Epithelial cell of prostate (primary cell): ENCODE measurements at regions not wholly inside any gene's neighbourhood (a gene's known extent, or its start where the extent isn't known, plus 50 kb on each side); places are given as distances from the start of the nearest gene placed in this dataset.
"Not testable (repeated sequence)": the region's sequence is repeated elsewhere in the genome, so short reads cannot be mapped to it uniquely, and the experiment has no call there.

Source experiments
- DNase-seq: peaks from one replicate; pipeline ENCODE4 v3.0.0-alpha.2; 2011; ENCODE audit warnings: low read depth, low spot score
- H3K27ac ChIP-seq: fragments of 450-650 bp; 2 replicates; pipeline ENCODE4 v1.5.1; 2017; ENCODE audit warnings: mild to moderate bottlenecking

DNA sequence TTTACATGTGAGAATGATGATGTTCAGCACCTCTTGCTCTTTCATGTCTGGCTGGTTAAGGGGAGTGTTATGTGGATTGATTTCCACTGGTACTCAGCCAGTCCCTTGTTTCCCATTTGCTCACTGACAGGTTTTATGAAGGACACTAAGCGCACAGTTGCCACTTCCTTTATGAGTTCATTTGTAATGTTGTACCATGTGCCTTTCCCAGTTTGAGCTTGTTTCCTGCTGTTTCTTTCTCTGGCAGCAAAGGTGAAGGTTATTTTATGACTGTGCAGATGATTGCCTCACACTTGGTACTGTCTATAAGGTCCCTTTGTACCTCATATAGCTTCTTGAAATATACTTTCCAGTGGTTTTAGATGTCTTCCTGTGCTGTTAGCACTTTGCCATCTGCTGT lies 1700.5 kb upstream of the TMEFF2 start:
- DNase-seq: no peak
- H3K27ac ChIP-seq: no peak overlapping the region

DNA sequence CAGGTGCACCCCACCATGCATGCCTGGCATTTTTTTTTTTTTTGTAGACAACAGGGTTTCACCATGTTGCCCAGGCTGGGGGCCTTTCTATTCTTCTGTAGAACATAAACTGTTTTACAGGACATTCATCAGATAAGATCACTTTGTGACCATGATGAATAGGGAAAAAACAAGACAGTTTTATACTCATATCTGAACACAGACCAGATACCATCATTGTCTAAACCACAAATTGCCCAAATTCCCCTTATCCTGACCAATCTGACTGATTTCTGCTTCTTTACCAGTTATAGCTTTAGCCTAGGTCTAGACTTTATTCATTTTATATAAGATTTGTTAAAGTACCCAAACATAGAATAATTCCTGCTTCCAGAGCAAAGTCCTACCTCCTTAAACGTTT lies 1699.3 kb upstream of the TMEFF2 start:
- no peak for DNase-seq
- H3K27ac ChIP-seq: no peak overlapping the region

DNA sequence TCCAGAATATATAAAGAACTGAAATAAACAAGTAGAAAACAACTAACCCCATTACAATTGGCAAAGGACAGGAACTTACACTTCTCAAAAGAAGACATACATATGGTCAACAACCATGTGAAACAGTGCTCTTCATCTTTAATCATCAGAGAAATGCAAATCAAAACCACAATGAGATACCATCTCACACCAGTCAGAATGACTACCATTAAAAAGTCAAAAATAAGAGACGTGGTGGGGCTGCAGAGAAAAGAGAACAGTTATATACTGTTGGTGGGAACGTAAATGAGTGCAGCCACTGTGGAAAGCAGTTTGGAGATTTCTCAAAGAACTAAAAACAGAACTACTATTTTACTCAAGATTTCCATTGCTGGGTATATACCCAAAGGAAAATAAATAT lies 1696.3 kb upstream of the TMEFF2 start:
- no peak overlapping the region for H3K27ac ChIP-seq
- DNase-seq: no peak

DNA sequence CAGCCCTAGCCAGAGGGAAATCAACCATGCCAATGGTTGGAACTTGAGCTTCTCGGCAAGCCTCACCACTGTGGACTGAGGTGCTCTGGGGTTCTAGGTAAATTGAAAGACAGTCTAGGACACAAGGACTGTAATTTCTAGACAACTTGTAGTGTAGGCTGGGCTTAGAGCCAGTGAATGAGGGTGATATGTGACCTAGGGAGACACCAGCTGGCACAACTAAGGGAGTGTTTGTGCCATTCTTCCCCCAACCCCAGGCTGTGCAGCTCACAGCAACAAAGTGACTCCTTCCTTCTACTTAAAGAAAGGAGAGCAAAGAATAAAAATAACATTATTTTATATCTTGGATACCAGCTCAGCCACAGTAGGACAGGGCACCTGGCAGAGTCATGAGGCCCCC lies 1690.7 kb upstream of the TMEFF2 start:
- H3K27ac ChIP-seq: no peak overlapping the region
- no peak for DNase-seq

GRCh38 chr2:193883820-193884219 lies 1689.1 kb upstream of the TMEFF2 start:
- no peak for DNase-seq
- H3K27ac ChIP-seq: no peak overlapping the region

- no peak overlapping the region for H3K27ac ChIP-seq
- DNase-seq: no peak
Measured at GRCh38 chr2:193876980-193877379, 1682.2 kb upstream of the TMEFF2 start.

DNA sequence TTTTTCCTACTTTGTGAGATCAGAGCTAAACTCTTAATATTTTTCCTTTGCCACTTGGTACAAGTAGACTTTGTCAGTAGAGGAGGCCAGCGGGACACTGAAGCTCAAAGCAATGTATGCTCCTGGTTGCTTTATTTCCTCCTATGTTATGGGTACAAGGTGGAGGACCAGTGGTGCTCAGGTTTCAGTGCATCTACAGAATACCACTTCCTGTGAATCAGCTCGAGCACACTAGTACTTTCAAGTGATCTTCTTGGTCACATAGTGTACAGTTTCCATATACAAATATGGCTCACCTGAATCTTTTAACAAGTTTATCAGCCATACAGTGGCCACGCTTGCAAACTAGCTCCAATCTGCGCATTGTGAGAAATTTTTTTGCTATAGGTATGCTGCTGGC lies 1674.8 kb upstream of the TMEFF2 start:
- DNase-seq: no peak
- H3K27ac ChIP-seq: no peak overlapping the region

DNA sequence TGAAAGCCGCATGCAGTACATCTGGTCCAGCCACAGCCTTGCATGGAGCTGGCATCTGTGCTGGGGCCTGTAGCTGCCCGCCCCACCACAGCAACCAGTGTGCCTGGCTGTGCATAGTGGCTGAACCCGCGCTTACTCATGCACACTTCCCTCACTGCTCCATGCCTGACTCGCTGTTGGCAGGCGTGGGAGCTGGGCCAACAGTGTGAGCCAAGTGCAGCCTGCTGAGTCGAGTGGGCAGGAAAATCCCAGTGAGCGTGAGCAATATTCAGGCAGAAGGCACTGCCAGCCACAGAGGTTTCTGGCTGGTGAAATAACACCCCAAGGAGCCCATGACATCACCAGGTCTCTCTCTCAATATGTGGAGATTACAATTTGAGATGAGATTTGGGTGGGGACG lies 1674.1 kb upstream of the TMEFF2 start:
- no peak overlapping the region for H3K27ac ChIP-seq
- no peak for DNase-seq

GRCh38 chr2:193868132-193868531 lies 1673.4 kb upstream of the TMEFF2 start:
- H3K27ac ChIP-seq: no peak overlapping the region
- no peak for DNase-seq

- H3K27ac ChIP-seq: no peak overlapping the region
- DNase-seq: no peak
Measured at GRCh38 chr2:193867454-193867853, 1672.7 kb upstream of the TMEFF2 start.

DNA sequence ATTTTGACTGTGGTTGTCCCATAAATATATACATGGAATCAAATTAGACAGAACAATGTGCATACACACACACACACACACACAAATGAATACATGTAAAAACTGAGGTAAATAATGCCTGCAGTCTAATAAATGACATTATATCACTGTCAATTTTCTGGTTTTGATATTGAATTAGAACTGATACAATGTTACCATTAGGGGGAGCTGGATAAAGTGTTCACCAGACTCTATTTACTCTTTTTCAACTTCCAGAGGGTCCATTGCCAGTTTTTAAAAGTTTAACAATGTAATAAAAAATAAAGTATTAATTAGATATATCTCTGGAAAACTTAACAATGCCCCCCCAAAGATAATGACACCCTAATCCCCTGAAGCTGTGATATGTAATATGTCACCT lies 1666.8 kb upstream of the TMEFF2 start:
- no peak overlapping the region for H3K27ac ChIP-seq
- no peak for DNase-seq

GRCh38 chr2:193847991-193848390 lies 1653.3 kb upstream of the TMEFF2 start:
- no peak for DNase-seq
- H3K27ac ChIP-seq: no peak overlapping the region

DNA sequence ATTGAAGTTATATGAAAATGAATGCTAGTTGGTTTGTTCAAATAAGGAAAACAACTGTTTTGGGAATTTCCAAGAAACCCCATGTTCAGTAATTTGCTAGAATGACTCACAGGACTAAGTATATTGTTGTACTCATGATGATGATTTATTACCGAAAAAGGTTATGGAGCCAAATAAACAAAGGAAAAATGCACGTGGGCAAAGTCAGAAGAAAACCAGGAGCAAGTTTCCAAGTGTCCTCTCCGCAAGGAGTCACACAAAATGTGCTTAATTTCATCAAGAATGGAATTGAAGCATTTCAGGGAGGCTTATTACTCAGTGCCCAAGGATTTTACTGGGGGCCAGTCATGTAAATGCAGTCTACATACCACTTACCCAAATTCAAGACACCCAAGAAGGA lies 1652.4 kb upstream of the TMEFF2 start:
- no peak overlapping the region for H3K27ac ChIP-seq
- no peak for DNase-seq

DNA sequence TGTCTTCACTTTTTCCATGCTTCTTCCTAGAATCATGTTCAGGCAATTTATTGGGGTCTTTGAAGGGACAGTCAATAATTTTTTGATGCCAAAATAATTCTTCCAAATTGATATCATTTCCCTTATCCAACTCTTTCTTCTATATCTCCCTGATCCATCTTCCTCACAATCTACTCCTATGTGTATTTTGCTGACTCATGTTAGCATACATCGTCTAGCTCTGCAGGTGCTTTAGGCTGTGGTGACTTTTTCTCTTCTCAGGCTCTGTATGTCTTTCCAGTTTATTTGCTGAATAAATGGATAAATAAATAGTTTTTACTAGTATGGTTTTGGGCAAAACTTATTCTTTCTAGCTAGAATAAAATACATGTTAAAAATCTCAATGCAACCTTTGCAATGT lies 1650.9 kb upstream of the TMEFF2 start:
- no peak overlapping the region for H3K27ac ChIP-seq
- DNase-seq: no peak

DNA sequence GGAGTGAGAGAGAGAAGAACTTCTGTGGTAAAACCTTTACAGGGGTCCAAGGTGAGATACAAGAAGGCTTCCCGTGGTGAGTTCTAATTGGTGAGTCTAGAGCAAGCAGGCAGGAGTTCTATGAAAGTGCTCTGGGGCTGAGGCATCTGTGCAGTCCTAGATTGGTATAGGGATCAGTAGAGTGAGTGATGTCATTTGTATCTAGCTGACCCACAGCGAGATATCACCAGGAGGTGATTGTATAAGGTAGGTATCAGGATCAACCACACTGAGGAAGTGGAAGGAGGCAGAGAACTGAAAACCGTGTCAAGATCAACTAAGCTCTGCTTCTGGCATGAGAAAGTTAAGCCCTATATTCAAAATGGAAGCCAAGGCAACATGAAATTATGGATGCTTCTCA lies 1648.9 kb upstream of the TMEFF2 start:
- no peak overlapping the region for H3K27ac ChIP-seq
- no peak for DNase-seq

- no peak for DNase-seq
Measured at GRCh38 chr2:193841384-193842150, 1646.8 kb upstream of the TMEFF2 start.

GRCh38 chr2:193837111-193837738 lies 1642.5 kb upstream of the TMEFF2 start:
- H3K27ac ChIP-seq: no peak overlapping the region
- DNase-seq: no peak

More at GRCh38 chr2:193841384-193842150, 1646.8 kb upstream of the TMEFF2 start:
- no peak overlapping the region for H3K27ac ChIP-seq

DNA sequence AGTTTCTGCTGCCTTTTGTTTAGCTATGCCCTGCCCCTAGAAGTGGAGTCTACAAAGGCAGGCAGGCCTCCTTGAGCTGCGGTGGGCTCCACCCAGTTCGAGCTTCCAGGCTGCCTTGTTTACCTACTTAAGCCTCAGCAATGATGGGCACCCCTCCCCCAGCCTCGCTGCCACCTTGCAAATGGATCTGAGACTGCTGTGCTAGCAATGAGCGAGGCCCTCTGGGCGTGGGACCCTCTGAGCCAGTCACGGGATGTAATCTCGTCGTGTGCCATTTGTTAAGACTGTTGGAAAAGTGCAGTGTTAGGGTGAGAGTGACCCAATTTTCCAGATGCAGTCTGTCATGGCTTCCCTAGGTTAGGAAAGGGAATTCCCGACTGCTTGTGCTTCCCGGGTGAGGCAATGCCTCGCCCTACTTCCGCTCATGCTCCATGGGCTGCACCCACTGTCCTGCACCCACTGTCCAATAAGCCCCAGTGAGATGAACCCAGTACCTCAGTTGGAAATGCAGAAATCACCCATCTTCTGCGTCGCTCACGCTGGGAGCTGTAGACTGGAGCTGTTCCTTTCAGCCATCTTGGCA lies 1641.8 kb upstream of the TMEFF2 start:
- not testable (repeated sequence) for DNase-seq

DNA sequence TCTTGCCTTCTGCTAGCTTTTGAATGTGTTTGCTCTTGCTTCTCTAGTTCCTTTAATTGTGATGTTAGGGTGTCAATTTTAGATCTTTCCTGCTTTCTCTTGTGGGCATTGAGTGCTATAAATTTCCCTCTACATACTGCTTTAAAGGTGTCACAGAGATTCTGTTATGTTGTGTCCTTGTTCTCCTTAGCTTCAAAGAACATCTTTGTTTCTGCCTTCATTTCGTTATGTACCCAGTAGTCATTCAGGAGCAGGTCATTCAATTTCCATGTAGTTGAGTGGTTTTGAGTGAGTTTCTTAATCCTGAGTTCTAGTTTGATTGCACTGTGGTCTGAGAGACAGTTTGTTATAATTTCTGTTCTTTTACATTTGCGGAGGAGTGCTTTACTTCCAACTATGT lies 1639.2 kb upstream of the TMEFF2 start:
- H3K27ac ChIP-seq: peak overlapping the region; percentile 57
- DNase-seq: peak; percentile 24

More for the DNA sequence above, 1641.8 kb upstream of the TMEFF2 start:
- H3K27ac ChIP-seq: not testable (repeated sequence)

GRCh38 chr2:193824474-193824873 lies 1629.7 kb upstream of the TMEFF2 start:
- DNase-seq: peak; percentile 73

DNA sequence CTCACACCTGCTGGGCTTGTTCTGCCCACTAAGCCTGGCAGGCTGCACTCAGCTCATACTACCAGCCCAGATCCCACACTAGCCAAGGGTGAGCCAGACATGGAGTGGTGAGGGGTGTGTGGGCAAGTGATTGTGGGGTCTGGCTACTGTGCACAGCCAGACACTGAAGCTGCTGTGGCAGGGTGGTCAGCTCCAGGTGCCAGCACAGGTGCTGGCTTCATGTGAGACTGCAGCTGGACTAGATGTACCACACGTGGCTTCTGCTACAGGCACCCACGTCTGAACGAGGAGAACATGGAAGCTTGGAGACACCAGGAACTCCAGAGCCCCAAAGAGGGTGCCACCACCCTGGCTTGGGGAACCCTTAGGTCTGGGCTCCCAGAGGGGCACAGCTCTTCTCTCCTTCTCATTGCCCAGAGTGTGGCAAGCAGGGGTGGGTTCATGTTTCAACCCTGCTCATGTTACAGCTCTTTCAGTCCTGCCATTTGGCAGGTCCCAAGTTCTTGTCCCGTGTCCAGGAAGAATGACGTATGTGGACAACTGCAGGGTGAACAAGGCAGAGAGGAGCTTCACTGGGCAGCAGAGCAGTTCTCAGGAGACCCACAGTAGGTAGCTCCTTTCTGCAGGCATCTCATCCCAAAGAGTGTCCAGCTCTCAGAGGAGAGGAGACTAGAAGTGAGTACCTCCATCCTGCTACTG lies 1624.2 kb upstream of the TMEFF2 start:
- DNase-seq: no peak
- H3K27ac ChIP-seq: no peak overlapping the region

More at GRCh38 chr2:193824474-193824873, 1629.7 kb upstream of the TMEFF2 start:
- H3K27ac ChIP-seq: peak overlapping the region; percentile 77
